NCI-H2081 treated with DMSO at 0.1 percent for 48 hours (cell line): ENCODE measurements at regions not wholly inside any gene's neighbourhood (a gene's known extent, or its start where the extent isn't known, plus 50 kb on each side); places are given as distances from the start of the nearest gene placed in this dataset.
"Not testable (repeated sequence)": the region's sequence is repeated elsewhere in the genome, so short reads cannot be mapped to it uniquely, and the experiment has no call there.

Experiments used
- DNase-seq: peaks from one replicate; lab custom pipeline; 2025; lab: John Stamatoyannopoulos, UW

DNA sequence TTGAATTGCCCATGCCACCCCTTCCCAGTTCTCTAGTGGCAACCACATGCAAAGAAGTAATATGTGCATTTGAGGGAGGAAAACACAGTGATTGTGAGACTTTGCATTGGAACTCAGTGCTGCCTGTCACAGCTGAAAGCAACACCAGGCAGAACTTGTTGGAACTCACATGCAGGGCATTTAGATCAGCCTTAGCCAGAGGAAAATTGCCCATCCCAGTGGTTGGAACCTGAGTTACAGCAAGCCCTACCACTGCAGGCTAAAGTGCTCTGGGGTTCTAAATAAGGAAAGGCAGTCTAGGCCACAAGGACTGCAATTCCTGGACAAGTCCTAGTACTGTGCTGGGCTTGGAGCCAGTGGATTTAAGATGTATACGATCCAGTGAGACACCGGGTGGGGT lies 245.3 kb upstream of the UFL1 start:
- no peak for DNase-seq

DNA sequence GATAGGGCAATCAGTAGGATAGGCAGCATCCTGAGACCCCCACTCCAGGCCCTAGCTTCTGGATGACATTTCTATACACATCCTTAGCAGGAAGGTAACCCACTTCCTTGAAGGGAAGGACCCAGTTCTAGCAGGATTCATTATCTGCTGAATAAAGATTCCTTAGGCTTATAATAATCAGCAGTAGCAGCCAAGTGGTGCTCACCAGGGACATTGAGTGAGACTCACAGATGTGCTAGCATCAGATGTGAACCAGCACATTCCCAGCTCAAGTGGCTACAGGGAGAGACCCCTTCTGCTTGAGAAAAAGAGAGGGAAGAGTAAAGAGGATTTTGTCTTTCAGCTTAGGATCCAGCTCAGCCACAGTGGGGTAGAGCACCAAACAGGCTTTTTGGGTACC lies 244.8 kb upstream of the UFL1 start:
- DNase-seq, result no peak

DNA sequence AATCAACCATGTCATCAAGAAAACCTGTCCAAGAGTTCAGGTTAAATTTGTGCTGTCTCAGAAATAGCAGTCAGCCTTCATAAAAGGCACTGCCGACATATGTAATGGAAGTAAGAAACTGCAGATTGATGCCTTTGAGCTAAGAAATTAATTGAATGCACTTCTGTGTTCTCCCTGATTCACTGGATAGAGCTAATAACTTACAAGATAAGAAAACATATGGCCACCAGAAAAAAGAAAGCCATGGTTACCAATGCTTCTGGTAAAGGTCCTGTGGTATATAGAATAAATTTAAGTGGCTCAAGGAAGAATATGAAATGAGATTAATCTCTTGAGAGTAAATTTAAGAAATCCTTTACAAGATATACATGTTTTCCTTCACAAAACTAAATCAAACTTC lies 242.5 kb upstream of the UFL1 start:
- no peak for DNase-seq

GRCh38 chr6:96286503-96286902 lies 235.1 kb upstream of the UFL1 start:
- no peak for DNase-seq

GRCh38 chr6:96299525-96299924 lies 222.1 kb upstream of the UFL1 start:
- no peak for DNase-seq

- no peak for DNase-seq
Measured at GRCh38 chr6:96301023-96301422, 220.6 kb upstream of the UFL1 start.

GRCh38 chr6:96301781-96302180 lies 219.8 kb upstream of the UFL1 start:
- no peak for DNase-seq

DNA sequence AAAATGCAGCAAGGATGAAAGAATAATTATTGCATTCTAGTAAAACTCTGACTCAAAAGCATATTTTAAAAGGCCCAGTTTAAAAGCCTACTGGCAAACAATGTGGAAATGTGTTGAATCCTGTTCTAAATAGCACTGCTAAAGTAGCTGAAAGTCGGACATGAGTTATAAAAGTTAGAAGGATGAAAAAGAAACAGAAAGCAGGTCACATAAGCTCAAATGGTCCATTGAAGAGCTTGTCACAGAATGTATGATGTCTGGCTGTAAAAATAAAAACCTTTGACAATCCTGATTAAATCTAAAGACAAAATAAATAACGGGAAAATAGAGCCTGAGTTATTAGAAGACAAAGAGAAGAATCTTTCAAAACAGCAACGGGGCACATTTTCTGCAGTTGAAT lies 218.6 kb upstream of the UFL1 start:
- DNase-seq, result no peak

GRCh38 chr6:96304997-96305396 lies 216.6 kb upstream of the UFL1 start:
- DNase-seq, result no peak

GRCh38 chr6:96330884-96331283 lies 190.7 kb upstream of the UFL1 start:
- no peak for DNase-seq

GRCh38 chr6:96340164-96340563 lies 181.4 kb upstream of the UFL1 start:
- no peak for DNase-seq

DNA sequence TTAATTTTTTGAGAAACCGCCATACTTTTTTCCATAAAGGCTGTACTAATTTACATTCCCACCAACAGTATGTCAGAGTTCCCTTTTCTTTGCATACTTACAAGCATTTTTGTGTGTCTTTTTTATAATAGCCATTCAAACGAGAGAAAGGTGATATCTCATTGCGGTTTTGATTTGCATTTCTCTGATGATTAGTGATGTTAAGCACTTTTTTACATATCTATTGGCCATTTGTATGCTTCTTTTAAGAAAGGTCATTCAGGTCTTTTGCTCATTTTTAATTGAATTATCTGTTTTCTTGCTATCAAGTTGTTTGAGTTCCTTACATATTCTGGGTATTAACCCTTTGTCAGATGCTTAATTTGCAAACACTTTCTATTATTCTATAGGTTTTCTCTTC lies 176.1 kb upstream of the UFL1 start:
- DNase-seq, result no peak

- DNase-seq, result no peak
Measured at GRCh38 chr6:96381246-96381645, 140.4 kb upstream of the UFL1 start.

- peak; percentile 38 for DNase-seq
Measured at GRCh38 chr6:96391776-96392360, 129.7 kb upstream of the UFL1 start.

DNA sequence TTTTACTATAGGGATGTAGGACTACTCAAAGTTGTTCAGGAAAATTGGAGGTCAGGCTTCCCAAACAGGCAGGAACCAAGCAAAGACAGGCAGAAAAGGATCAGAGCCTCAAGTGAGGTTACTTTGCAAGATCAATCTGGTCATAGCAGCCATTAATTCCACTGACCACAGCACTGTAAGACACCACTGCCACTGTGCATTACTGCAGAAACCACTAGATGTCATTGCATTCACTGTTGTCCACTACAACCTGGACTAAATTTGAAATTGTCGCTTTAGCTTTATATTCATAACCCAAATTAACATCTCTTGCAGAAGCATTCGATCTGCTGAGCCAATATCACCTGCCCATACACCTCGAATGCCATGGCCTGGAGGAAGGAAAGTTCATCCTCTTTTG lies 126.9 kb upstream of the UFL1 start:
- DNase-seq, result no peak

DNA sequence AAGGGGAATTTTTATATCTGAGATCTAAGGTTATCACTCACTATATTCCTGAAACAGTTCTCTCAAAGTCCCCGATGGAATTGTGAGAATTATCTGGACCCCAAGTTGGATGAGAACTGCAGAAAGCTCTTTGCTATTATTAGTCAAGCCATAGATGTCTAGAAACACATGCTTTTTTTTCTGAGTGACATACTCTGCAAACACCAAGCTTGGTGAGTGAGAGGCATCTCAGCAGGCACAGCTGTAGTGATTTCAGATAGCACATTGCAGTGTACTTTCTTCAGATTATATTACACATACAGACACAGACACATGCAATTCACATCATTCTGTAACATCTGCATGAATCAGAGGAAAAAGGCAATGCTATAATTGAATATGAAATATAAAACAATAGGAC lies 111.1 kb upstream of the UFL1 start:
- DNase-seq, result no peak

DNA sequence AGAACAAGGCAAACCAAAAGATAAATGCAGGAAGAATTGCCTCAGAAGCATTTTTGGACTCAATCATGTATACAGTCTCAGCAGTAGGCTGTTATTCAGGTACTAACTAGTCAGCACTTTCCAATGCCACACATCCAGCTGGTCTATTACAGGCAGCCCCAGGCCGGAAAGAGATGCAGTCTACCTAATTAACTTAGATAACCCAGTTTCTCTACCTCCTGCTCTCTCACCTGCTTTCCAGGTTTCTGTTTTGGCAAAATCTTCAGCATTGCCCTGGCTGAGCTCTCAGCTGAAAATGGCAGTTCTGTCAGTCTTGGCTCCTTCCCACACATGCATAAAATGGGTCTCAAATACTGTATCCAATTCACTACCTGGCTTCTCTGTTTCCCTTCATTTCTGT lies 101.3 kb upstream of the UFL1 start:
- peak; percentile 0 for DNase-seq

DNA sequence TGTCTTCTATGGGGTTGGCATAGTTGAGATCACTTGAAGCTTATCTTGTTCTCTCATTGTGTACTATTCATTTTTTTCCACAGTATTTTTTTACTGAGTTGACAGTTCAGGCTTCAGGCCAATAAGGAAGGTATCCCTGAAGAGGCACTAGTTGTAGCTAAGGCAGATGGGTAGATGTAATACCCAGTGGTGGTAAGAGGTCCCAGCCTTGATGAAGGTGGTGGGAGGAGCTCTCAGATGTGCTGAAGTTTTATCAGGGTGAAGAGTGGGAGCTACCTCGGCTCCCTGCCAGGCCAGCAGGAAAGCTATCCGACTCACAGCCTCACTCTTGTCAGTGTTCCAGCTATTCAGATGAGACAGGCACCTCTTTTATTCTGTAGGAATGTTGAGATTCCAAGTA lies 87.7 kb upstream of the UFL1 start:
- DNase-seq, result no peak

GRCh38 chr6:96436398-96436797 lies 85.2 kb upstream of the UFL1 start:
- no peak for DNase-seq

DNA sequence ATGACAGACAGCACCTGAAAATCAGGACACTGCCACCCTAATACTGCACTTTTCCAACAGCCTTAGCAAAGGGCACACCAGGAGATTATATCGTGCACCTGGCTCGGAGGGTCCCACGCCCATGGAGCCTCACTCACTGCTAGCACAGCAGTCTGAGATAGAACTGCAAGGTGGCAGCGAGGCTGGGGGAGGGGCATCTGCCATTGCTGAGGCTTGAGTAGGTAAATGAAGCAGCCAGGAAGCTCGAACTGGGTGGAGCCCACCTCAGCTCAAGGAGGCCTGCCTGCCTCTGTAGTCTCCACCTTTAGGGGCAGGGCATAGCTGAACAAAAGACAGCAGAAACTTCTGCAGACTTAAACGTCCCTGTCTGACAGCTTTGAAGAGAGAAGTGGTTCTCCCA lies 84.4 kb upstream of the UFL1 start:
- DNase-seq, result not testable (repeated sequence)

DNA sequence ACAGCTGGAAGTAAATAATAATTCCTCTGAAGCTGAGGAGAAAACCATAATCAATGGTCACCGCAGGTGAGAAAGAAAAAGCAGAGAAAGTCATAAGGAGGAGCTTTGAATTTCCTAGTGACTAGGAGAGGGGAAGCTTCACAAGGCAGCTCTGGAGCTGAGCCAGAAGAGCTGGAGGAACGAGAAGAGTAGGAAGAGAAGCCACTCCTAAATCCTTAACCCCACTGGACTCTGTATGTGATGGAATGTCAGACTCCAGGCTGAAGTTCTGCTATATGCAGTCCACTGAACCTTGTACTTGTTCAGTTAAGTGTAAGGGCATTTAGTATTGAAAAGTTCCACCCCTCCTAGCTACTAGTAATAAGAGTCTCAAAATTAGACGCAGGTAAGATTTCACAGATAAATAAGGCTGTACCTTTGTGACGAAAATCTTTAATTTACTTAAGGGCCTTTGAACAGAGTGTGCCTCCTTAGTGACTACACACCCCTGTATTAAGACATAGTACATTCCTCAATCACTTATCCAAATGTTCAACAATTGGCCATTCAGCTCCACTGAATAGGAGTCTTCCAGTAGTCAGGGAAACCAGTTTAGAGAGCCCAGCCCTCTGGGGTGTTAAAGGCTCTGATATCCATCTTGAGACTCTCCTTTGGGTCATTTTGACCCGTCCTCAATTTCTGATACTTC lies 71.4 kb upstream of the UFL1 start:
- DNase-seq, result no peak

GRCh38 chr6:96450770-96451130 lies 70.9 kb upstream of the UFL1 start:
- DNase-seq, result no peak

- no peak for DNase-seq
Measured at GRCh38 chr6:96458771-96459170, 62.8 kb upstream of the UFL1 start.

DNA sequence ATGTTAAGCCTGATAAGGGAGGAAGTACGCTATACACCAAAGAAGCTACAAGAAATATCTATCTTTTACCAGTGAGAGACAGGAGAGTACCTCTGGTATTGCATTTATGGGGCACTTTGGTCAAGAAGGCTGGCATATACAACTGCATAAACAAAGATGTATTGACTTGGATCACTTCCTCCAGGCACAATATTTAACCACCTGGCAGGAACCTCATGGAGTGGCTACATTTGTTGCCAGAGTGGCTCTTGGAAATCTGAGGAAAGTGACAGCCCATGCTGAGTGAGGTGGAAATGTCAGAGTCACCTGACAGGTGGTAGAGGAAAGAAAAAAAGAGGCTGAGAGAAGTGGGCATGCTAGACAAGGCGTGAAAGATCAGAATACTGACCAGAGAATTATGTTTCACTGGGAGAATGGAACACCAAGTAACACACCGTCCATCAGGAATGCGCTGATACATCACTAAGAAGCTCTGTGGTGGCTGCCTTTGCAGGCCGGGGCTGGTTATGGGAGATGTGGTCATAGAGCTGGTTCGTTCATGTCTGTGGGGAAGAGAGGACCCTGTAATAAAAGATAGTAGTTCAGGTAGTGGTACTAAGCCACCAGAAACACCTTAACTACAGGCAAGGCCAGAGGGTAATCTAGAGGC lies 61.4 kb upstream of the UFL1 start:
- DNase-seq, result peak; percentile 39
